ENCODE measurements at regions not wholly inside any gene's neighbourhood (a gene's known extent, or its start where the extent isn't known, plus 50 kb on each side); places are given as distances from the start of the nearest gene placed in this dataset.

GRCh38 chrX:4905576-4905975, 1192.1 kb upstream of the PRKX start:
- H3K4me3 ChIP-seq (ENCODE audit: low read length): no peak overlapping the region
- H3K9ac ChIP-seq (ENCODE audit: low read length): no peak overlapping the region
- H3K9me3 ChIP-seq (ENCODE audit: insufficient read depth, low read length): no peaks in the 10 kb centered on the region
- no peak for TF ChIP-seq EZH2phosphoT487 (IDR thresholded peaks at IDR 0.05; ENCODE audit: low read depth)
- TF ChIP-seq, protein P1, sequence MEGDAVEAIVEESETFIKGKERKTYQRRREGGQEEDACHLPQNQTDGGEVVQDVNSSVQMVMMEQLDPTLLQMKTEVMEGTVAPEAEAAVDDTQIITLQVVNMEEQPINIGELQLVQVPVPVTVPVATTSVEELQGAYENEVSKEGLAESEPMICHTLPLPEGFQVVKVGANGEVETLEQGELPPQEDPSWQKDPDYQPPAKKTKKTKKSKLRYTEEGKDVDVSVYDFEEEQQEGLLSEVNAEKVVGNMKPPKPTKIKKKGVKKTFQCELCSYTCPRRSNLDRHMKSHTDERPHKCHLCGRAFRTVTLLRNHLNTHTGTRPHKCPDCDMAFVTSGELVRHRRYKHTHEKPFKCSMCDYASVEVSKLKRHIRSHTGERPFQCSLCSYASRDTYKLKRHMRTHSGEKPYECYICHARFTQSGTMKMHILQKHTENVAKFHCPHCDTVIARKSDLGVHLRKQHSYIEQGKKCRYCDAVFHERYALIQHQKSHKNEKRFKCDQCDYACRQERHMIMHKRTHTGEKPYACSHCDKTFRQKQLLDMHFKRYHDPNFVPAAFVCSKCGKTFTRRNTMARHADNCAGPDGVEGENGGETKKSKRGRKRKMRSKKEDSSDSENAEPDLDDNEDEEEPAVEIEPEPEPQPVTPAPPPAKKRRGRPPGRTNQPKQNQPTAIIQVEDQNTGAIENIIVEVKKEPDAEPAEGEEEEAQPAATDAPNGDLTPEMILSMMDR (IDR thresholded peaks at IDR 0.05; ENCODE audit: low read depth, low read length): no peak
- no peaks in the 10 kb centered on the region for H3K79me2 ChIP-seq (ENCODE audit: low read length)
- no peak overlapping the region for H2AFZ ChIP-seq (ENCODE audit: low read depth, low read length)
- peaks cover 18% of the 10 kb centered on the region for H3K4me1 ChIP-seq (ENCODE audit: low read length)
- H3K27ac ChIP-seq (ENCODE audit: low read length): no peak overlapping the region
- H3K36me3 ChIP-seq (replicated peaks; ENCODE audit: low read depth, low read length): no peaks in the 10 kb centered on the region
- no peaks in the 10 kb centered on the region for H3K27me3 ChIP-seq (ENCODE audit: low read depth, low read length)
- H3K4me2 ChIP-seq (ENCODE audit: low read length): no peak overlapping the region
- H4K20me1 ChIP-seq (ENCODE audit: insufficient read depth, low read length): no peaks in the 10 kb centered on the region

DNA sequence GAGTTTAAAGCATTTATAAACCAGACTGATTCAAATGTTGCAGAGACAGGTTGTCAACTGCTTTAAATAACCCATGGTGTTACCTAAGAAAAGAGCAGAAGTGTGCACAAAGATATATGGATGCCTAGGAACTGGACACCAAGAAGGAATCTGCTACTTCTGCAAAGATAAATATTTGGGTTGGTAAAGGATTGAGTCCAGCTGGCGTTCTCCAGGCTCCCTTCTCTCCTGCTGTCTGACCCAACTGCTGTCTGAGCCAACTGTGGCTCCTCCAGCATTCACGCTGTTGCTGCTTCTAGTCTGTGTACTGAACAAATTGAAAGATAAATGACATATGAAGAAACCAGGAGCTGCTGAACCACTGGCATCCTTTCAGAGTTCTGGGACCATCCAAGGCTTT, 1167.8 kb upstream of the PRKX start:
- no peak overlapping the region for H2AFZ ChIP-seq (ENCODE audit: low read depth, low read length)
- H3K4me3 ChIP-seq (ENCODE audit: low read length): no peak overlapping the region
- H3K4me2 ChIP-seq (ENCODE audit: low read length): no peak overlapping the region
- no peaks in the 10 kb centered on the region for H3K9me3 ChIP-seq (ENCODE audit: insufficient read depth, low read length)
- no peaks in the 10 kb centered on the region for H3K79me2 ChIP-seq (ENCODE audit: low read length)
- H3K27ac ChIP-seq (ENCODE audit: low read length): no peak overlapping the region
- TF ChIP-seq, protein P1 (IDR thresholded peaks at IDR 0.05; ENCODE audit: low read depth, low read length): no peak
- no peak for TF ChIP-seq EZH2phosphoT487 (IDR thresholded peaks at IDR 0.05; ENCODE audit: low read depth)
- no peak overlapping the region for H3K9ac ChIP-seq (ENCODE audit: low read length)
- no peaks in the 10 kb centered on the region for H4K20me1 ChIP-seq (ENCODE audit: insufficient read depth, low read length)
- no peaks in the 10 kb centered on the region for H3K27me3 ChIP-seq (ENCODE audit: low read depth, low read length)
- H3K4me1 ChIP-seq (ENCODE audit: low read length): no peaks in the 10 kb centered on the region
- no peaks in the 10 kb centered on the region for H3K36me3 ChIP-seq (replicated peaks; ENCODE audit: low read depth, low read length)

DNA sequence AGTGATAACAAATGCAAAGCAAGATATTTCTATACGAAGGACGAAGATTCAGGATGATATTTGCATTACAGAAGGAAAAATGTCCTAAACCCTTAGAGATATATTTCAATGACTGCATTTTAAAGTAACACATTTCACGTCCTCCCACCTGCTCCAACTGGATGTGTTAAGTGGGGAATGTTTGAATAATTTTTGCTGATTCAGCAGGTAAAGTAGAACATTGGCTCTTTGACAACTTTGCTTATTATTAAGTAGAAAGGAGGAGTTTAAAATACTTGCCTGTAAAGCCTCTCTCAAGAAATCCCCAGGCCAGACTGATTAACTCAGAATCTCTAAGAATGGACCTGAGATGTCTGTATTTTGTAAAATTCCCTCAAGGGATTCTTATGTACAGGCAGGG, 1165.2 kb upstream of the PRKX start:
- Histone ChIP-seq H2AFZ (ENCODE audit: low read depth, low read length) (no peak overlapping the region), H3K4me3 (ENCODE audit: low read length) (no peak overlapping the region), H3K9me3 (ENCODE audit: insufficient read depth, low read length) (no peaks in the 10 kb centered on the region), H3K4me1 (ENCODE audit: low read length) (no peaks in the 10 kb centered on the region), H3K27ac (ENCODE audit: low read length) (no peak overlapping the region), H3K9ac (ENCODE audit: low read length) (no peak overlapping the region), H3K79me2 (ENCODE audit: low read length) (no peaks in the 10 kb centered on the region), H3K36me3 (replicated peaks; ENCODE audit: low read depth, low read length) (no peaks in the 10 kb centered on the region), H3K4me2 (ENCODE audit: low read length) (no peak overlapping the region), H3K27me3 (ENCODE audit: low read depth, low read length) (no peaks in the 10 kb centered on the region), H4K20me1 (ENCODE audit: insufficient read depth, low read length) (no peaks in the 10 kb centered on the region)
- TF ChIP-seq, protein P1 (IDR thresholded peaks at IDR 0.05; ENCODE audit: low read depth, low read length): no peak
- no peak for TF ChIP-seq EZH2phosphoT487 (IDR thresholded peaks at IDR 0.05; ENCODE audit: low read depth)

DNA sequence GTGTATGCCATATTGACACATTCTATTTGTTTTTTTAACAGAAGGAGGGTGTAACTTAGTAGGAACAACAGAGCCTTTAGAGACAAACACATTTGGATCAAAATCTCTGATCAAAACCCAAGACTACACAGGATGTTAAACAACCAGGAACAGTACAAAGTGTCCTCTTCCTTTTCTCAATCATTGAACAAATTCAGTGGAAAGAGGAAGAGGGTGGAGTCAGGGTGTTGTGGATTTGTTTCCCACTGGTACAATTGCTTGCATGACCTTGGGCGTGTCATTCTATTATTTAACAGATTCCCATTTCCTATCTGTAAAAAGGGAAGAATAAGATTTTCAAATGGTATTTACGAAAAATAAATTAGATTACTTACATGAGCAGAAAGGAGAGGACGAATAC, 1162.8 kb upstream of the PRKX start:
- Histone ChIP-seq H3K4me2 (ENCODE audit: low read length) (no peak overlapping the region), H3K4me3 (ENCODE audit: low read length) (no peak overlapping the region), H3K79me2 (ENCODE audit: low read length) (no peaks in the 10 kb centered on the region), H2AFZ (ENCODE audit: low read depth, low read length) (no peak overlapping the region), H3K9ac (ENCODE audit: low read length) (no peak overlapping the region), H3K36me3 (replicated peaks; ENCODE audit: low read depth, low read length) (no peaks in the 10 kb centered on the region), H3K9me3 (ENCODE audit: insufficient read depth, low read length) (no peaks in the 10 kb centered on the region), H3K4me1 (ENCODE audit: low read length) (no peaks in the 10 kb centered on the region), H3K27ac (ENCODE audit: low read length) (no peak overlapping the region), H4K20me1 (ENCODE audit: insufficient read depth, low read length) (no peaks in the 10 kb centered on the region), H3K27me3 (ENCODE audit: low read depth, low read length) (no peaks in the 10 kb centered on the region)
- TF ChIP-seq EZH2phosphoT487 (IDR thresholded peaks at IDR 0.05; ENCODE audit: low read depth): no peak
- TF ChIP-seq, protein P1 (IDR thresholded peaks at IDR 0.05; ENCODE audit: low read depth, low read length): no peak

All from OCI-LY3 (cell line).